HG02973 (cell line): ENCODE measurements at regions not wholly inside any gene's neighbourhood (a gene's known extent, or its start where the extent isn't known, plus 50 kb on each side); places are given as distances from the start of the nearest gene placed in this dataset.

Source experiments
- ATAC-seq: cut with Tn5 transposase; IDR thresholded peaks from one replicate; pipeline ENCODE4 v1.9.1; 2021; ENCODE audit warnings: moderate library complexity; ENCODE audit not compliant: unreplicated experiment

DNA sequence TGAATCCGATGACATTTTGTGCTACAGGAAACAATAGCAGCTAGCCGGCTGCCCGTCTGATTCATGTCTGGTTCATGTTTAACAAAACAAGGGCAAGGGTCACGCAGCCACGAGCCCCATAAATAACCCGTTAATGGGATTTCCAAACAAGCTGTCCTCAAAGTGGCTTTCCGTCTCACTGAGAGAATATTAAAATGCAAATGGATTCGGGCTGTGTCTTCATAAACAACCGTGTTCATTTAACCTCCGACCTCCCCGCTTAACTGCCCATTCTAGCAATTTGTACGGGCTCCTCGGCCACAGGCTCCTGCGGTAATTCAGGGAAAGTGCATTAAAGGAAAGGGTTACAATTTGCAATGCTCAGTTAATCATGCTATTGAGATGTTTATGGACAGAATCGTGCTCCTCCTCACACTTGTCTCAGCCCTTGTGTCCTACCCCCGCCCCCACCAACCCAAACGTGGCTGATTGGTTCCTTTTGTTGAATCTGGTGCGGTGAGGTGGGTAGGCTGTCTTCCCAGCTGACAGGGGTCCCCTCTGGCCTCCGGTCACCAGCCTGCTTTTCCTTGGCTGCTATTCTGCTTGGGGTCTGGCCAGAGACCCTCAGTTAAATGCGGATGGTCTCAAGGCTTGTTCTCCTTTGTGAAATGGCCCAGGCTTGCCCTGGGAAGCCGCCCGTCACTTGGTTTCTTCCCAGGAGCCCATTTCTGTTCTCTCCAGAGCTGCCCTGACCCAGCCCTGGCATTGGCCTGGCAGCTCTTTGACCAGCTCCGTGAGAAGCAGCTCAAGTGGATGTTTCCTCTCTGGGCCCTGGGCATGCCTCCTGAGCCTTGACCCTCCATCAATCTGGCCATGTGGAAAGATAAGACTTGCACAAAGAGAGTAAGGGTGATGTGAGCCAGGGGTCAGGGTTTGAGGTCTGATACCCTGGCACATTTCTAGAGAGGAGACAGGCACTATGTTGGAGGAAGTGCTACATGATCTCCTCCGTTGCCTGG, 200.7 kb upstream of the POU3F1 start:
- ATAC-seq: no peak

DNA sequence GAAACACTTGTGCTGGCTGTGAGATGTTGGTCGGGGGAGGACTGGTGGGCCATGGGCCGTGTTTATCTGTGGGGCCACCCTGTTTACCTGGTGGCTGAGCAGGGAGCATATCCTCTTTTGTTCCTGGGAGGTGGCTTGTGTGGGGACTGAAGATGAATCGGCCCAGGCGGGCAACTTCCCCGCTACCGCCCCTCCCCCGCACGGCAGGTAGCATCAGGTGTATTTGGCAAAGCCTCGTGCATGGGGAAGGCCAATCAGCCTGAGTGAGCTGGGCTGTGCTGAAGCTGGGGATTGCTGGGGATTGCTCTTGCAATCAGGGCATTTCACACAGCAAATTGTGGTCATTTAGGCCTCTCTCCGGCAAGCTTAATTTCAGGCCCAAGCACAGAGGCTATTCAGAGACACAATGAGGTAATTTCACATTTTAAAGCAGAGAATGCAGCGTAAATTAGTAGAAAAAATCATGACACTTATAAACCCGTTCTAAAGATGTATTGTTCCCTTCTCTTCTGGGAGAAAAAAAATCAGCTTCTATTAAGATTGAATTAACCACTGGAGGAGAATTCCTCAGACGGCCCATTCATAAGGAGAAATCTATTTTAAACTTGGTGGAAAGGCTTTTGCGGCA, 197.7 kb upstream of the POU3F1 start:
- no peak for ATAC-seq

DNA sequence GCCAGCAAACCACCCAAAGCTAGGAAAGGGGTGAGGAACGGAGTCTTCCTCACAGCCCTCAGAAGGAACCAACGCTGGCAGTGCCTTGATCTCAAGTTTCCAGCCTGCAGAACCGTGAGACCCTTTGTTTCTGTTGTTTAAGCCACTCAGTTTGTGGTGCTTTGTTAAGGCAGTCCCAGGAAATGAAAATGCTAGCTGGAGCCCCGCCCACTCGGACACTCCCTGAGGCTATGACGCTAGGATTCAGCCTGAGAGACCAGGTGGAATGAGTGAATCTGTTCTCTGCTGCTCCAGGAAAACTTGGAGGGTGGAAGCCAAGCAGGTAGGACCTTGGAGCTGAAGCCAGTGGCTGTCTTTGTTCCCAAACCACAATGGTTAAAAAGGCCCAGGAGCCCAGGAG, 196.5 kb upstream of the POU3F1 start:
- ATAC-seq: no peak

DNA sequence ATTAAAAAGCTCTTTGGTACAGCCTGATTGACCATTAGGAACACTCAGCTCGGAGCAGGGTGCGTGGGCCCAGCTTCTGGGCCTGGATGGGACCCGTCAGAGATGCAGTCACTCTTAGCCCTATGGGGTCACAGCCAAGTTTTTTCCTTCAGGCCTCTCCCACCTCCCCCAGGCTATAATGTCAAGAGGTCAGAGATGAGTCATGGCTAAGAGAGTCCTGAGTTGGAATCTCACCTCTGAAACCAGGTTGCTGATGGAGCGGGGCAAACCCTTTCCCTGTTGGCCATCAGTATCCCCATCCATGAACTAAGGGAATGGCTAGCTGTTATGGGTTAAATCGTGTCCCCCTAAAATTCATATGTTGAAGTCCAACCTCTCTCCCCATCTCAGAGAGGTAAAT, 195.9 kb upstream of the POU3F1 start:
- no peak for ATAC-seq

DNA sequence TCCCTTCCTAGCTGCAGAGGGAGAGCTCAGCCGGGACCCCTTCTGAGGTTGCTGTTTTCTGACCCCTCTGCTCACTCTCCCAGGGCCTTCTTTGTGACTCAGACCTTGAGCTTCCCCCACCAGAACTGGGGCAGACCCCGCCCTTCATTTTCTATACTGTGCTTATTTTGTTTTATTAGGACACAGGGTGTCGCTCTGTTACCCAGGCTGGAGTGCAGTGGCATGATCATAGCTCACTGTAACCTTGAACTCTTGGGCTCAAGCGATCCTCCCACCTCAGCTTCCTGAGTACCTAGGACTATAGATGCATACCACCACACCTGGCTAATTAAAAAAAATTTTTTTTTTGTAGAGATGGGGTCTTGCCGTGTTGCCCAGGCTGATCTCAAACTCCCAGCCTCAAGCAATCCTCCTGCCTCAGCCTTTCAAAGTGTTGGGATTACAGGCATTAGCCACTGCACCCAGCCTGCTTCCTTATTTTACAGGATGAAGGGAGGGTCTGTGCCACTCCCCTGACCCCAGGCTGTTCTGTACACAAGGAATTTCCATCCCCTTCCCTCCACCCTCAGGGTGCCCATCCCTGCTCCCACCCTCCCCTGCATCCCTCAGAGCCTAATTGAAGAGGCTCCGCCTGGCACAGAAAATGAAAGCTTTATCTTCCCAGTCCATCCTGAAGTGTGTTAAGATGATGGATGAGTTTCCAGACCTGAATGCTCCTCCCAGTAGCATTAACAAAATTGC, 195.2 kb upstream of the POU3F1 start:
- ATAC-seq: no peak

DNA sequence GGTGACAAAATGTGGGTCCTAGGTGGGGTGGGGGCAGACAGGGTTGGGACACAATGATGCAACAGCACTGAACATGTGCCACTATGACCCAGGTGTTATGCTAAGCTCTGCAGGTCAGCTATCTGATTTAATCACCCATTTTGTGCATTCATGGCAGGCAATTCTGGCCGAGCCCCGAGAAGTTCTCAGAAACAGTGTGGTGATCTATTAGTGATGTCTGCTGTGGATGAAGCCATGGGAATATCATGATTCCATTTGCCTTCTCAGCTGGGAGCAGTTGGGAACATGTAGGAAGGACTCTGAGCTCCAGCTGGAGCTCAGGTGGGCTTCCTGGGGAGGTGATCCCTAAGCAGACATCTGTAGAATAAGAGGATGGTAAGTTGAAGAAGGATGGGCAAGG, 194.0 kb upstream of the POU3F1 start:
- no peak for ATAC-seq

DNA sequence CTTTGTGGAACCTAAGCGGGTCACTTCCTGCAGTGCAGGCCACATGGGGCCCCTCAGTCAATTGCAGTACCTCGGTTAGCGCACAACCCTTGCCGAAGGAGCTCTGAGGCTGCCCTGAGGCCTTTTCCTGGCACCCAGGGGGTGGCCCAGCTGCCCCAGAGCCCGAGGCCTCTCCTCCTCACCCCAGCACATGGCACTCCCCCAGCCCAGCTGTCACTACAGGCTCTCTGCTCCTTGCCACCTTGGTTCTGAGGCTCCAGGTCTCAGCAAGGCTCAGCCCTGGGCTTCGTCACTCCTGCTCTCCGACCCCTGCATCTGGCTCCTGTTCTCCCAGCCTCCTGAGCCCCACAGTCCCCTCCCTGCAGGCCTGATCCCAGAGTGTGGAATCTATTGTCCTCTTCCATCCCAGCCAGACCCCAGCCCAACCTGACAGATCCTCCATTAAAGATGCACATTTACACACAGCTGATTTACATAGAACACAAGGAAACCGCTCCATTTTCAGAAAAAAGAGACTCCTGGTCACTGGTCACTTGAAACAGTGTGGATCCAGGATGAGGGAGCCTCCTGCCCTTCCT, 192.8 kb upstream of the POU3F1 start:
- ATAC-seq: no peak

DNA sequence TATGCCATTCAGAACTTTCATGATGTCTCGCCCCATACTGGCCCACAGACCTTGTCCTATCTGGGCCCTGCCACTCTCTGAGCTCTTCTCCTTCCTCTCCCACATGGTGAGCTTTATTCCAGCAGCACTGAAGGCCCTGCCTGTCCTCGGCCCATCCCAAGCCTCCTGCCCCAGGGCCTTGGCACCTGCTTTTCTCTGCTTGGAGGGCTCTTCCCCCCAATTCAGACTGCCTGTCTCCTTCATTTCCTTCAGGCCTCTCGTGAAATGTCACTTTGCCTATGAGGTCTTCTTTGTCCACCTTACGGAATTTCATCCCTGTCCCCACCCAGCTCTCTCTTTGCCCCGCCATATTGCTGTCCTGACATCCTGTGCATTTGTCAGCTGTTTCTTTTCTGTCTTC, 191.7 kb upstream of the POU3F1 start:
- no peak for ATAC-seq

DNA sequence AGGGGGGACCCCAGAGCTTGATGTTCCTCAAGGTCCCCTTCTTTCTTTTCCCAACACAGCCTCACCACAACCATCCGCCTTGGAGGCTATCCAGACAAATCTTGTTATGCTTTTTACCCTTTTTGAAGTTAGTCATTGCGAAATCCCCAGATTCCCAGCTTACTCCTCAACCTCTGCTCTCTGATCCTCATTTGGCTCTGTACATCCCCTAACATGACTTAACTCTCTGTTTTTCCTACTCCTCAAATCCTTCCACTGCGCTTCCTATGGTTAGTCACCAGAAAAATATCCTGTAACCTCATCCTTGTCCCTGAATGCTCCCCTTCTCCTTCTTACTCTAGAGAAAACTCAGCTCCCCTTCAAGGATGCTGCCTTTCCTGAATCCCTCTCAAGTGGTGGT, 189.1 kb upstream of the POU3F1 start:
- no peak for ATAC-seq

DNA sequence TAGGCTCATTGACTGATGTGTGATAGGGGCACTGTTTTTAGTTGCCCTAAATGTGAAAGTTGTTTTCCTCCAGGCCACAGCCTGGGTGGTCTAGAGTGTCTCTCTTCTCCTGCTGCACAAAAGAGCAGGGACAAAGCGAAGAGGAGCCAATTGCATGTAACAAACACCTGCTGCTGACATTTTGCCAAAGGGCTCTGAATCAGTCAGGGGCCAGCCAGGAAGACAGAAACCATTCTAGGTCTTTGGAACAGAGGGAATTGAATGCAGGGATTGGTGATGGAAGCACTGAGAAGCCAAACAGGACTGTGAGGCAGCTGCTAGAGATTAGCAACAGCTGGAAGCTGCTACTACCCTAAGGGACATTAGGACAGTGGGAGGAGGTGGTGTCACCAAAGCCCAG, 185.3 kb upstream of the POU3F1 start:
- ATAC-seq: no peak

DNA sequence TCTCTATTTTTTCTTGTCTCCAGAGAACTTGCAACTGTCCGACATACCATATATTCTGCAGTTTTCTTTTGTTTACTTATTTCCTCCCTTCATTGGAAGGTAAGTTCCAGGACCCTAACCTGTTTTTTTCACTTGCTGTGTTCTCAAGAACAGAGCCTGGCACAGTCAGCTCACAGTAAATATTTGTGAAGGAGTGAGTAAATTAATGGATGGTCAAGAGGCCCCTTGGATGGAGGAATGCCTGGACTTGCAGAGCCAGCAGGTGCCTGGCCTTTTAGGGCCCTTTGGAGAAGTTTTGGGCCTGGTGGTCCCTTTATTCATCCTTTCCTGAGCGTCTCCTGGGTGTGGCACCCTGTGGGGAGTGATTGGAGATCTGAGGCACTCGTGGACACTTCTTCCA, 182.1 kb upstream of the POU3F1 start:
- no peak for ATAC-seq

DNA sequence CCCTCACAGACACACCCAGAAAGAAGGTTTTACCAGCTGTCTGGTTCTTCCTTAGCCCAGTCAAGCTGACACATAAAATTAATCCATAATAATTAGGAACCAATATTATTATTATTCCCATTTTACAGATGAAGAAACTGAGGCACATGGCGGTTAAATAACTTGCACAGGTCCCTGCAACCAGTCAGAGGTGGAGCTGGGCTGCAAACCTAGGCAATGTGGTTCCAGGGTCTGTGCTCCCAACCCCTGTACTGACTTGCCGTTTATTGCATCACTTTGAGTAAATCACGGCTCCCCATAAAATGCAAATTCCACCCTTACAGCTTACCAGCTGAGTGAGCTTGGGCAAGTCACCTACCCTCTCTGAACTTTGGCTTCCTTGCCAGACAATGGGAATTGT, 179.2 kb upstream of the POU3F1 start:
- no peak for ATAC-seq

DNA sequence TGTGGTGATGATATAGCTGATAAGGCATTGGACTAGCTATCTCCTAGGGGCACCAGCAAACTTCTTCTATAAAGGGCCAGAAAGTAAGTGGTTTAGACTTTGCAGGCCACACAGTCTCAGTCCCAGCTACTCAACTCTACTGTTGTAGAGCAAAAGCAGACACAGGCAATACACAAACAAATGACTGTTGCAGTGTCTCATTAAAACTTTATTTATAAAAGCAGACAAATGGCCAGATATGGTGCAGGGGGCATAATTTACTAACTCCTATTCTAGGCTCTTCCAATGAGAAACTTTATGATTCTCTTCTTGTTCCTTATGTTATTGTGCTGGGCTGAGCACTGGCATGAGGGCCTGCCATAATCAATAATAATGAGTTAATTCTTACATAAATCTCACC, 176.8 kb upstream of the POU3F1 start:
- no peak for ATAC-seq

DNA sequence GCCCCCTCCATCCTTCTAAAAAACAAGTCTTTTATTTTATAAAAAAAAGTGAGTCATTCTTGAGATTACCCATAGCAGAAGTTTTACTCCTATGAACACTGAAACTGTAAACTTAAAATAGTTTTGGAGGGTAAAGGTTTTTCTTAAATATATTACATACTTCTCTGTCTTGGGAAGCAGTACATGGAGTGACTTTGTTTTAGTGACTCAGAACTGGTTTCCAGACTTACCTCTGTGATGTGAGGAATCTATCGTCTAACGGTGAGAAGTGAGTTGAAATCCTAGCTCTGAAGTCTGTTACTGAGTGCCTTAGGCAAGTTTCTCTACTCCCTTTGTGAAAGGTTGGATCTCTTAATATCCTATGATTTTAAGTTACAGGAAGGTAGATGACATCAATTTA, 176.3 kb upstream of the POU3F1 start:
- no peak for ATAC-seq

DNA sequence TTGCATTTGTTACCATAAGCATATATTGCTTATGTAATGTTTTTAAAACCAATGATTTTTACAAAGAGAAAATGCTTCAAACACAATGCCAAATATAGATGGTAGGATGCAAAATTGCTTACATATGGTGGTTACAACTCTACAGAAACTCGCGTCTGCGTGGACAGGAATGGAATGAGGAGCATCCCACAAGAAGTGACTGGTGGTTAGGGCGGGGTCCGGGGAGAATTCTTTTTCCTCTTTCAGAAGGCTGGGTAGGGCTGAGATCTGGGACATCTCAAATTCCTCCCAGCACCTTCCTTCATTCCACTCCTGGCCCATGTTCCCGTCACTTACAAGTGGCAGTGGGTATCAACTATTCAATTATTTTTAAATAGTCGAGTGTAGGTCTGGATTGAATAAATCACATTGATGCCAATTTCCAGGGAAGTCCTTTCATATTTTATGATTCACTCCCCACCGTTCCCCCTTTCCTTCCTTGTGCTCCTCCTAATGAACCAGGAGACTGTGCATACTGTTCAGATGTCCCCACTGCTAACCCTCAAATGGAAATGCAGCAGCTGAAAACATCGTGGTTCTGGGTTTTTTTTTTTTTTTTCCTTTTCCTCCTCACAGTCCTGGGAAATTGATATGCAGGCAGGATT, 174.5 kb upstream of the POU3F1 start:
- no peak for ATAC-seq

DNA sequence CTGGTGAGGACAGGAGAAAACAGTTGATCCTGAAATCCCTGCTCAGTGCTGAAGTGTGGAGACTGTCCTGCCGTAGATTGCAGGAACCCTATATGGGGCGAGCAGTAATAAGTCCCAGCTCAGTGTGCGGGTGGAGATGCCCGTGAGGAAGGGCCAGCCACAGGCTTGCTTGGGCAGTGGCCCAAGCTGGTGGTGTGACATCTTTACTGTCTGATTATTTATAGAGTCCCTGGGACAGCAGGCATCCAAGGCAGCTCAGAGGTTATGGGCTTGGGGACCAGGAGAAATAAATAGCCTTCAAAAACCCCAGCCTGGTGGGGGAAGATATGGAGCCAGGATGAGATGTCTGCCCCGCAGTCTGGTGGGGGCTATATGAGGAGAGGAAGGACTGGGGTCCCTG, 170.7 kb upstream of the POU3F1 start:
- ATAC-seq: no peak

DNA sequence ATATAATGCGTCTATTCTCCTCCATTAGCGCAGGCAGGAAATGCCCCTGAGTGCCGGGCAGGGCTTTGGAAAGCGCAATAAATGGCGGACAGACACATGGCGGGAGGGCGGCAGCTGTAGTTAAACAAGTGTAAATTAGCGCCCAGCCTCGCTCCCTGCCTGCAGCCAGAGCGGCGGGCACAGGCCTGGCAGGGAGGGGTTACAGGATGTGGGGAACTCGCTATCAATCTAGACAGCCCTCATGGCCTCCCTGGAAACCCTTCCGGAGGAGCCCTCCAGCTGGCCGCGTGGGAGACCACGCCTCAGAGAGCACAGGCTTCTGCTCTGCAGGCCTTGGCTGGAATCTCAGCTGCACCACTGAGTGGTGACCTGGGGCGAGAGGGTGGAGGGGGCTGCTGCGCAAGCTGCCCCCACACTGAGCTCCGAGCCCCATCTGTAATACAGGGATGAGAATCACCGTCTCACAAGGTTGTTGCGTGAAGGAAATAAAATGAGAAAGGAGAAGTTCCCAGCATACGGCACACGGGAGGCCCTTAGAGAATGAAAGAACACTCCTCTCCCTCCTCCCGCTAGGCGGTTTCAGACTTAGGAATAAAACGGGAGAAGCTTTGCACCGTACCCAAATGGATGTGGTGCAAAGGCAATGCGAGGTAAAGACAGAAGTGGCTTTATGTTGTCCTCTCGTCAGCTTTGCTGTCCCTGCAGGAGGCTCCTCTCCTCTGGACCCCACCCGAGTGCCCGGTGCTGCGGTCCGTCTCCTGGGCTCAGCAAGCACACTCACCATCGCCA, 167.2 kb upstream of the POU3F1 start:
- ATAC-seq: no peak

DNA sequence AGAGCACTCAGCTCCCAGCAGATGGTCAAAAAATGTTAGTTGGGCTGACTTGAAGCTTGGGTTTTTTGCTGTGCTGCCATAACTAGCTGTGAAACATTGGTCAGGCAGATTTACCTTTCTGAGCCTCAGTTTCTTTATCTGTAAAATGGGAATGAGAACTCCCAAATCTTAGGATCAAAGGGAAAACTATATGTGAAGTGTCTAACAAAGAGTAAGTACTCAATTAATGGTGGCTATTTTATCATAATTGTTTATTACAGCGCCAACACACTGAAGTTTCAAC, 164.2 kb upstream of the POU3F1 start:
- ATAC-seq: no peak

DNA sequence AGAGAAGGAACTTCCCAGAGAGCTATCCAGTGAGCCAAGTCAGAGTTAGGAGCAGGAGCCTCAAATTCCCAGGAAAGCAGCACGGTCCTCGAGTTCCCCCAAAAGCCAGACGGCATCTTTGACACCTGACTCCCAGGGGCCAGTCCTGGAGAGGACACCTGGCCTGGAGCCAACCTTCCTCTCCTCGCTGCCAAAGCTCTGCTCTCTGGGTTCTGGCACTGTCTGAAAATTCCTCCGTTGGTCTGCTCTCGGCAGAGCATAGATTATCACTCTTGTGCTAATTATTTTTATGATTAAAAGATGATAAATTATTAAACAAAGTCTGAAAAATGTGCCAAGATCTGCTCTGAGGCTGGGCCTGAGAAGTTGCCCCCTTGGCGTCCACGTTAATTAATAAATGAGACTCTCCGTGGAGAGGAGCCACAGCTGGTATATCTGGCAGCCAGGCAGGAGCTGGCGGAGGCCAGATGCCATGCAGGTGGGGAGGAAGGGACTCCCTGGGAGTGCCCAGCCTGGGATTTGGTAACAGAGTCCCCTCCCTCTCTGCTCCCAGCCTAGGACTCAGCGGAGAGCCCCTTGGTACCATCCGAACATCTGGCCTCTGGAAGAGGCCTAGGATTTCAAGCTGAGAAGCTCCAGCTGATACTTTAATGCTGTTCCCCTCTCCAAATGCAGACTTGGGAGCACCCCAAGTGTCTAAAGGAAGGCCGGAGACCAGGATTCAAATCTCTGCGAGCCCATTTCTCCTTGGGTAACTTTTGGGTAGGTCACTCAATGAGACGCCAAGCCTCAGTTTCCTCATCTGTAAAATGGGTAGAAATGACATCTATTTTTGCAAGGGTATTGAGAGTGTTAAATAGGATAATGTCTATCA, 163.7 kb upstream of the POU3F1 start:
- ATAC-seq: no peak
